ENCODE measurements at regions not wholly inside any gene's neighbourhood (a gene's known extent, or its start where the extent isn't known, plus 50 kb on each side); places are given as distances from the start of the nearest gene placed in this dataset.

DNA sequence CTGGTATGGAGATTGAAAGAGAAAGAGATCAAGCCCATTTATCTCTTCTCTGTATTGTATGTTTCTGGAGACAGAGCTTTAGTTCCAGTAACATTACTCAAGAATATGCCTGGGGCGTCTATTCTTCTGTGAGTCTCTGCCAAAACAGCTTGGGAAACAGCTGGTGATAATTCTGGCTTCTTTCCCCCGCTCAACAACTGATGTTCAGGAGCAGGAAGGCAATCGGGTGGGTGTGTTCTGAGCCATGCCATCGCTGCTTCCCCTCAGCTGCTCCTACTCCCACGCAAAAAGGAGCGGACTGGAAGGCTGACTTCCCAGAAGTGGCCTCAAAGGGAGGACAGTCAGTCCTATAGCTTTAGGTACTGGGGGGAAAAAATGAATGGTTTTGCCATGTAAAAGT is 695.1 kb downstream of the PLCL1 start:
- Mint-ChIP-seq H3K9me3 (no peaks in the 10 kb centered on the region), H3K36me3 (no peaks in the 10 kb centered on the region), H3K27me3 (no peaks in the 10 kb centered on the region), H3K4me1 (no peaks in the 10 kb centered on the region), H3K4me3 (no peak overlapping the region), H3K27ac (no peak overlapping the region)
- no peak for DNase-seq (ENCODE audit: low spot score in 2 of 2)
- ATAC-seq (ENCODE audit: low read depth) = no peak

DNA sequence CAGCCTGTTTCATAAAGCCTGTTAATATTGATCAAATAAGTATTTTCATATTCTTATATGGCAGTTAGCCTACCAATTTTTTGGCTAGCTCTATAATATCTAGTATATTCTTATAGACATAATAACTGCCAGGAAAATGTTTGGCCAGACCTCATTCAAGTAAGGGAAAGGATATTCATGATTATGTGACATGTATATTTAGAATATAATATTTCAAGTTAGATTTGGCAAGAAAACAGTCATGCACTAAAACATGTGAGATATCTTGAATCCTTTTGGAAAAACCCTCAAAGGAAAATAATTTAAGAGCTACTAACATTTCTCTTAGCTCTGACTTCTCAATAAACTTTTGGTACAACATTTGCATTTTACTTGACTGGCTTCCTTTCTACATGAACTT is 694.1 kb downstream of the PLCL1 start:
- Mint-ChIP-seq H3K36me3 (no peaks in the 10 kb centered on the region), H3K27ac (no peak overlapping the region), H3K4me1 (no peaks in the 10 kb centered on the region), H3K27me3 (no peaks in the 10 kb centered on the region), H3K9me3 (no peaks in the 10 kb centered on the region), H3K4me3 (no peak overlapping the region)
- no peak for ATAC-seq (ENCODE audit: low read depth)
- DNase-seq (ENCODE audit: low spot score in 2 of 2) = no peak

DNA sequence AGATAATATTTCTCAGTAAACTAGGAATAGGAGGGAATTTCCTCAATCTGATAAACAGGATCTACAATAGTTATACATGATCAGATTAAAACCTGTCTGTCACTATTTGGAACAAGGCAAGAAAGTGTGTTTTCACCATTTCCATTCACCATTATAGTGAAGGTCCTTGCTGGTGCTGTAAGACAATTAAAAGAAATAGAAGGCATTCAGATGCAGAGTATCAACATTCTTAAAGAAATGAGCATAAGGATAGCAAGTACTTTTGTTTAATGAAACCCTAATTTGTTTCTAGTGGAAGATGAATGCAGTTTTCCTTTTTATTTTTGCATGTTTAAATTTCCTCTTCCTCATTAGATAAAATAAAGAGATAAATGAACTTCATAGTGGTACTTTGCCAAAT is 693.7 kb downstream of the PLCL1 start:
- no peak overlapping the region for H3K4me3 Mint-ChIP-seq
- no peaks in the 10 kb centered on the region for H3K9me3 Mint-ChIP-seq
- no peaks in the 10 kb centered on the region for H3K36me3 Mint-ChIP-seq
- no peaks in the 10 kb centered on the region for H3K27me3 Mint-ChIP-seq
- DNase-seq (ENCODE audit: low spot score in 2 of 2) (no peak), ATAC-seq (ENCODE audit: low read depth) (no peak)
- no peak overlapping the region for H3K27ac Mint-ChIP-seq
- no peaks in the 10 kb centered on the region for H3K4me1 Mint-ChIP-seq

DNA sequence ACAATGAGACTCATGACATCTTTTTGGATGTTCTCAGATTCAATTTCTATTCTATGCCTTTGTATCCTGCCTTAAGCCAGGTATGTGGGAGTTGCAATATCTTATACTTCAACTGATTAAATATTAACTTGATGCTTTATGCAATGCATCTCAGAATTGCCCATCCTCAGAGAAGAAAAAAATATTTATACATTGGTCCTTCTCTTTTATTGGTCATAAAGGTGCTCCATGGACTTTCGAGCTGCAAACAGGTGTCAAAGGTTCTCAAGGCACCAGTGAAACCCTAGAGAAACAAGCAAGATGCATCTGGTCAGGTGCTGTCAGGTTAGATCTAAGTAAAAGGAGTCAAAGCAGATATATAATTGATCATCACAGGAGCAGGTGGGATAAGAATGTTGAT is 690.5 kb downstream of the PLCL1 start:
- Mint-ChIP-seq H3K27ac (no peak overlapping the region), H3K9me3 (no peaks in the 10 kb centered on the region), H3K27me3 (no peaks in the 10 kb centered on the region), H3K4me3 (no peak overlapping the region), H3K4me1 (no peaks in the 10 kb centered on the region), H3K36me3 (no peaks in the 10 kb centered on the region)
- DNase-seq (ENCODE audit: low spot score in 2 of 2) (no peak), ATAC-seq (ENCODE audit: low read depth) (no peak)

DNA sequence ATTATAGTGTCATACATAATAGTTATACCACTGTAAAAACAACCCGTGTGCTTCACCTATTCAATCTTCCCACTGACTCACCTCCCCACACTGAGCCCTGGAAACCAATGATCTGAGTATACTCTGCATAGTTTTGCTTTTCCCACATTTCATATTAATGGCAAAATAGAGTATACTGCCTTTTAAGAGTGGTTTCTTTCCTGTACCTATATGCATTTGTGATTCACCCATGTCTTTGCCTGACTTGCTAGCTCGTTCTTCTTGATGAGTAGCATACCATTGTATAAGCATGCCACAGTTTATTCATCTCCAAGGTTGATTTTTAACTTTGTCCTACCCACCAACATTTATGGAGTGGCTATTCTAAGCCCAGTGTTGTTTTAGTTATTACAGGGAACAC is 686.4 kb downstream of the PLCL1 start:
- Mint-ChIP-seq H3K27ac (no peak overlapping the region), H3K4me1 (no peaks in the 10 kb centered on the region), H3K27me3 (no peaks in the 10 kb centered on the region), H3K36me3 (no peaks in the 10 kb centered on the region), H3K4me3 (no peak overlapping the region), H3K9me3 (no peaks in the 10 kb centered on the region)
- no peak for DNase-seq (ENCODE audit: low spot score in 2 of 2)
- ATAC-seq (ENCODE audit: low read depth) = no peak

DNA sequence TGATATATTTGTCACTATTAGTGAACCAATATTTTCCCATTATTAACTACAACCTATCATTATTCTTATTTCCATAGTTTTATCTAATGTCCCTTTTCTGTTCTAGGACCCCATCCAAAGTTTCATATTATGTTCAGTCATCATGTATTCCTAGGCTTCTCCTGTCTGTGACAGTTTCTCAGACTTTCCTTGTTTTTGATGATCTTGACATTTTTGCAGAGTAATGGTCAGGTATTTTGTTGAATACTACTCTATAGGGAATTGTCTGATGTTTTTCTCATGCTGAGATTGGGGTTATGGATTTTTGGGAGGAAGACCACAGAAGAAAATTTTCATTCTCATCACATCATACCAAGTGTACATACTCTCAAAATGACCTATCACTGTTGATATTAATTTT is 684.6 kb downstream of the PLCL1 start:
- ATAC-seq (ENCODE audit: low read depth) (no peak), DNase-seq (ENCODE audit: low spot score in 2 of 2) (no peak)
- Mint-ChIP-seq H3K27ac (no peak overlapping the region), H3K9me3 (no peaks in the 10 kb centered on the region), H3K4me1 (no peaks in the 10 kb centered on the region), H3K4me3 (no peak overlapping the region), H3K27me3 (no peaks in the 10 kb centered on the region), H3K36me3 (no peaks in the 10 kb centered on the region)

DNA sequence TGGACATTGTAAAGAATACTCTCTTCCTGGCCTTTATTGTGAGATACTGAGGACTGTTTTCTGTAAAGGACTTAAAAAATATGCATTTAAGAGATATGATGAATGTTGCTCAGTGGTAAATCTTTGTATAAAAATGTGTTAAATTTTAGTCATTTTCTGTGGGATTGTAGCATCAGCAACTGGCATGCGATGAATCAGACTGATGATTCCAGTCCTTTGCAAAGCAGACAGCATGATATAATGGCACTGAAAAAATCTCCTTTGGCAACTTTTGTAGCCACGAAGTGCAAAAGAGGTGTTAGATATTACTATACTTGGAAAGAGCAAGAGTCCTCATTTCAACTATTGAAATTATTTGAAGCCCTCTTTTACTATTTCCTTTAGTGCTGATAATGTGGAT is 678.7 kb downstream of the PLCL1 start:
- no peaks in the 10 kb centered on the region for H3K36me3 Mint-ChIP-seq
- no peak overlapping the region for H3K27ac Mint-ChIP-seq
- DNase-seq (ENCODE audit: low spot score in 2 of 2) = no peak
- H3K4me1 Mint-ChIP-seq = no peaks in the 10 kb centered on the region
- H3K4me3 Mint-ChIP-seq = no peak overlapping the region
- H3K27me3 Mint-ChIP-seq = no peaks in the 10 kb centered on the region
- no peak for ATAC-seq (ENCODE audit: low read depth)
- H3K9me3 Mint-ChIP-seq = peaks cover 2% of the 10 kb centered on the region

DNA sequence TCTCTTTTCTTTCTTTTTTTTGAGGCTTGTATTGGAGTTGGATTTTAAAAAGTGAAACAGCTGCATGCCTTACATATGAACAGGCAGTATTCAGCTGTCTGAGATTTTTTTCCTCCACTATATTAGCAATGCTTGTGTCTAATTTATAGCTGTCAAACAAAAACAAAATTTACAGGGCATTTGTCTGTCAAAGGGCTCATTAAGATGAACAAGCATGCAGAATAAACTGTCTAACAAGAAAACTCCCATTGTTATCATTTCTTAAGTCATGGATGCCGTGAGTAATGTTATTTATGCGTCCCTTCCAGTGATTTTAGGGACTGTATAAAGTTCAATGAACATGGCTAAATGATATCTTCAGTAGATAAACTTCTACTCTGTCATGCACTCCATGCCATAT is 674.7 kb downstream of the PLCL1 start:
- ATAC-seq (ENCODE audit: low read depth) (no peak), DNase-seq (ENCODE audit: low spot score in 2 of 2) (no peak)
- H3K4me1 Mint-ChIP-seq = no peaks in the 10 kb centered on the region
- H3K9me3 Mint-ChIP-seq = peaks cover 5% of the 10 kb centered on the region
- no peaks in the 10 kb centered on the region for H3K36me3 Mint-ChIP-seq
- H3K27ac Mint-ChIP-seq = no peak overlapping the region
- no peak overlapping the region for H3K4me3 Mint-ChIP-seq
- H3K27me3 Mint-ChIP-seq = no peaks in the 10 kb centered on the region

DNA sequence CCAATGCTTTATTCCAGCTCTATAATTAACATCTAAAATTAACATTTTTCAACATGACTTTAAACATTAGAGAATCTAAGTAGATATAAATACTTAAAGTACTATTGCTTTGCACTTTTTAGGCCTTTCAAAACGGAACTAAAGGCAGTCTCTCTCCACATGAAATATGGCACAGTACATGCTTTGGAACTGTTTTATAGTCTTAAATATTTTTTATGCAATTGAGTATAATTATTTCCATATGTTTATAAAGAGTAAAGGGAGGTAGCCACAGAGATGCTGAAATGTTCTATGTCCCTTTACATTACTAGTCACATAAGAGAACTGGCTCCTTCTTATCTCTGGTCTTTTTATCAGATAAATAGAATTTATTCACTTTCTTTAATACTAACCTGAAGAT is 674.0 kb downstream of the PLCL1 start:
- Mint-ChIP-seq H3K27ac (no peak overlapping the region), H3K27me3 (no peaks in the 10 kb centered on the region), H3K9me3 (peaks cover 5% of the 10 kb centered on the region), H3K36me3 (no peaks in the 10 kb centered on the region), H3K4me3 (no peak overlapping the region), H3K4me1 (no peaks in the 10 kb centered on the region)
- ATAC-seq (ENCODE audit: low read depth) (no peak), DNase-seq (ENCODE audit: low spot score in 2 of 2) (no peak)

DNA sequence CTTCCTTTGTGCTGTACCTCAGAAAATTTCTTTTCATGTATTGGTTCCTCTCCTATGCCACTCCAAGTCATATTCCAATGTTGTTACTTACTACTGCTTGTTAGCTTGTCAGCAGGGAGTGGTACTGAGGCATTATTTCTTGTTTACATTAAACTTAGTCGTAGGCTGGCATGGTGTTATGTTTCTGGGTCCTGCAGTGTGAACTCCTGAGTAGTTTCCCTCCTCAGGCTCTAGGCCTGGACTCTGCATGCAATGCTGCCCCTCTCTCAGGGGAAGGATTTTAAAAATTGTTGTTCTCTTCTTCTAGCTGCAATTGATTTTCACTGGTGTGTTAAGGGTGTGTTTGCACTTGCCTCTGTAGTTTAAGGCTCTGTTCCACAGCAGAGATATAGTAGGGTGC is 671.6 kb downstream of the PLCL1 start:
- no peak for ATAC-seq (ENCODE audit: low read depth)
- DNase-seq (ENCODE audit: low spot score in 2 of 2) = no peak
- Mint-ChIP-seq H3K4me3 (no peak overlapping the region), H3K9me3 (peaks cover 4% of the 10 kb centered on the region), H3K27ac (no peak overlapping the region), H3K36me3 (no peaks in the 10 kb centered on the region), H3K27me3 (no peaks in the 10 kb centered on the region), H3K4me1 (no peaks in the 10 kb centered on the region)

DNA sequence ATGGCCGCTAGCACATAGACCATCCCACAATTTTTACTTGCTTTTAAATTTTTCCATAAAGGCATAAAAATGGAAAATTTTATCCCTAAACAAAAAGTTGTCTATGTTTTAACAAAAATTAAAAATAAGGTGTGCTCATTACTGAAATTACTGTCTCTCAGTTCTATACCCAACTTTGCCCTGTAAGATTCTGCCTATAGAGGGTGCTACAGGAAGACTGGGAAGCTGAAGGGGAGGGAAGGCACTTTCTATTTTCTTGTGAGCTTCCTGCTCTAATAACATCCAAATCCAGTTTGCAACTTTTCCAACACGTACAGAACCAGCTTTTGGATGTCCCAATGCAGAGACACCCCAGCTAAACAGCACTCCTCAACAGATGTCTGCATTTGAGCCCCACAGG is 666.9 kb downstream of the PLCL1 start:
- Mint-ChIP-seq H3K27ac (no peak overlapping the region), H3K36me3 (no peaks in the 10 kb centered on the region), H3K27me3 (no peaks in the 10 kb centered on the region), H3K4me3 (no peak overlapping the region), H3K4me1 (no peaks in the 10 kb centered on the region), H3K9me3 (peaks cover 3% of the 10 kb centered on the region)
- ATAC-seq (ENCODE audit: low read depth) = no peak
- DNase-seq (ENCODE audit: low spot score in 2 of 2) = no peak

DNA sequence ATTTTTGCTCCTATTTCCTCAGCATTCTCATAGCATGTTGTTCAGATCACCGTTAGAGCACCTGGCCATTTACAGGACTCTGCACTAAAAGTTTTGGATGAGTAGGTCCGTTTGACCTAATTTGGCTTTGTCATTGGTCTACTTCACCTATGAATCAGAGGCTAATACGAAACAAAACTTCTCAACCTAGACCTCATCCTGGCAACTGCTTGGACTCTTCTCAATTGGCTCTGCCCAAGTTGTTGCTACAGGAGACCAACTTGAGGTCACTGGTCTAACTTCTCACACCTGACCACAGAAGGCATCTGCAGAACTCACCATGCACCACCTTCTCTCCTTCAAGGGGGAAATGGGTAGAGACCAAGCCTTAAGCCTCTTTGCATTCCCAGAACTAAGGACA is 663.7 kb downstream of the PLCL1 start:
- Mint-ChIP-seq H3K4me1 (no peaks in the 10 kb centered on the region), H3K36me3 (no peaks in the 10 kb centered on the region), H3K9me3 (peaks cover 1% of the 10 kb centered on the region), H3K27ac (no peak overlapping the region), H3K27me3 (no peaks in the 10 kb centered on the region), H3K4me3 (no peak overlapping the region)
- no peak for DNase-seq (ENCODE audit: low spot score in 2 of 2)
- no peak for ATAC-seq (ENCODE audit: low read depth)

DNA sequence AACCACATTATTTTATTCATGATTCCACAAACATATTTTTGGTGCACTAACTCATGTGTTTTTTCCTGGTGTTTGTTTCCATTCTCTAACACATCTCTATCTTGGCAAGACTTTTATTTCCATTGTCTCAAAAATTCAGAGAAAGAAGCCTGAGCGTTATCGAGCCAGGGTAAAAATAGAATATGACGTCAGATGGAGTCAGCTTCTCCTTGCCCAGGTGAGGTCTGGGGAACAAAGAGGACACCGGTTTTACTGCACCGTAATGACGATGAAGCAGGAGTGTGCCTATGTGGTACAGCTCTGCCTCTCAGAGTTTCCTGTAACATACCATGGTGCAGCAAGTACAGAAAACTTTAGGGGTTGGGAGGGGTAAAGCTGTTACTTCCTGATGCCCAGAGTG is 661.6 kb downstream of the PLCL1 start:
- Mint-ChIP-seq H3K9me3 (peaks cover 3% of the 10 kb centered on the region), H3K36me3 (no peaks in the 10 kb centered on the region), H3K4me3 (no peak overlapping the region), H3K27me3 (no peaks in the 10 kb centered on the region), H3K27ac (no peak overlapping the region), H3K4me1 (no peaks in the 10 kb centered on the region)
- DNase-seq (ENCODE audit: low spot score in 2 of 2) (no peak), ATAC-seq (ENCODE audit: low read depth) (no peak)

DNA sequence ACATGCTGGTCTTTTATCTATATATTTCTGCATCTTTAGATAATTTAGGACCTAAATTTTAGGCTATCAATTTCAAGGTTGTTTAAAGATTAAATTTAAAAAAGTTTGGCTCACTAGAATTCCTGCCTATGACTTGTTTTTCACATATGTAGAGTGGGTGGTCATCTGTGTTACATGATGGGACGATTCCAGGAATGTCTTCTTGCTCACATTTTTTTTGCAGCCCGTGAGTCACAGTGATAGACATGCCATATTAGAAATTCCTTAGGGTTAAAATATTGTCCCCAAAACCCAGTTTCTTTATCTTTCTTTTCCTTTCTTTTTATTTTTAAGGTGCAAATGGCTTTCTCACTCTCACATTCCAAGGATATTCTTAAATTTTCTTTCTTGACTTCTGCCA is 652.0 kb downstream of the PLCL1 start:
- peaks cover 4% of the 10 kb centered on the region for H3K9me3 Mint-ChIP-seq
- H3K36me3 Mint-ChIP-seq = no peaks in the 10 kb centered on the region
- H3K4me3 Mint-ChIP-seq = no peak overlapping the region
- DNase-seq (ENCODE audit: low spot score in 2 of 2) = no peak
- H3K27ac Mint-ChIP-seq = no peak overlapping the region
- no peaks in the 10 kb centered on the region for H3K27me3 Mint-ChIP-seq
- ATAC-seq (ENCODE audit: low read depth) = no peak
- no peaks in the 10 kb centered on the region for H3K4me1 Mint-ChIP-seq

DNA sequence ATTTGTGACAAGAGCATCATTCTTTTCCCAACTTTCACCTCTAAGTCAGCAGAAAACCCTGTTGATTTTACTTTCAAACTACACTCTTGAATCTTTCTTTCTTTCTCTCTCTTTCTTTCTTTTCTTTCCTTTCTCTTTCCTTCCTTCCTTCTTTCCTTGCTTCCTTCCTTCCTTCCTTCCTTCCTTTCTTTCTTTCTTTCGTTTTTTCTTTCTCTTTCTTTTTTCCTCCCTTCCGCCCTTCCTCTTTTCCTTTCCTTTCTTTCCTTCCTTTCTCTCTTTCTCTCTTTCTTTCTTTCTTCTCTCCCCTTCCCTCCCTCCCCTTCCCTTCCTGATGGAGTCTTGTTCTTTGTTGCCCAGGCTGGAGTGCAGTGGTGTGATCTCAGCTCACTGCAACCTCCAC is 649.5 kb downstream of the PLCL1 start:
- Mint-ChIP-seq H3K4me3 (no peak overlapping the region), H3K27ac (no peak overlapping the region), H3K27me3 (no peaks in the 10 kb centered on the region), H3K36me3 (no peaks in the 10 kb centered on the region), H3K4me1 (no peaks in the 10 kb centered on the region), H3K9me3 (peaks cover 4% of the 10 kb centered on the region)
- ATAC-seq (ENCODE audit: low read depth) (no peak), DNase-seq (ENCODE audit: low spot score in 2 of 2) (no peak)

DNA sequence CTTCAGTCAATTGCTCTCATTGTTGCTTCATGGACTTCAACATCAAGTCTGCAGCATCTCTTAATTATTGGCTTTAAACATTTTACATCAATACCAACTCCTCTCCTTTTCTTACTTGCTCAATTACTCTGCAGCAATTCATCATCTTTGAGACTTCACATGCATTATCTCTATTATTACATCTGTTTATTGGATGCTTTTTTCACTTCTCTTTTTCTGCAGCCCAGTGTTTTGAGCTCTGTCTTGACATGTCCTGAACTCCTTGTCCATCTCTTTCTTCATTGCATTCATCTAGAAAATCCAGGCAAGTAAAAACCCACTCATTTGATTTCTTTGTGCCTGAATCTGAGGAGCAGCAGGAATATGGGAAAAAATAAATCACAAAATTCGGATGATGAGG is 647.9 kb downstream of the PLCL1 start:
- Mint-ChIP-seq H3K27me3 (no peaks in the 10 kb centered on the region), H3K4me3 (no peak overlapping the region), H3K27ac (no peak overlapping the region), H3K36me3 (no peaks in the 10 kb centered on the region), H3K4me1 (no peaks in the 10 kb centered on the region), H3K9me3 (peaks cover 4% of the 10 kb centered on the region)
- no peak for ATAC-seq (ENCODE audit: low read depth)
- DNase-seq (ENCODE audit: low spot score in 2 of 2) = no peak

All from memory B cell (primary cell).